ENCODE measurements at regions not wholly inside any gene's neighbourhood (a gene's known extent, or its start where the extent isn't known, plus 50 kb on each side); places are given as distances from the start of the nearest gene placed in this dataset.

DNA sequence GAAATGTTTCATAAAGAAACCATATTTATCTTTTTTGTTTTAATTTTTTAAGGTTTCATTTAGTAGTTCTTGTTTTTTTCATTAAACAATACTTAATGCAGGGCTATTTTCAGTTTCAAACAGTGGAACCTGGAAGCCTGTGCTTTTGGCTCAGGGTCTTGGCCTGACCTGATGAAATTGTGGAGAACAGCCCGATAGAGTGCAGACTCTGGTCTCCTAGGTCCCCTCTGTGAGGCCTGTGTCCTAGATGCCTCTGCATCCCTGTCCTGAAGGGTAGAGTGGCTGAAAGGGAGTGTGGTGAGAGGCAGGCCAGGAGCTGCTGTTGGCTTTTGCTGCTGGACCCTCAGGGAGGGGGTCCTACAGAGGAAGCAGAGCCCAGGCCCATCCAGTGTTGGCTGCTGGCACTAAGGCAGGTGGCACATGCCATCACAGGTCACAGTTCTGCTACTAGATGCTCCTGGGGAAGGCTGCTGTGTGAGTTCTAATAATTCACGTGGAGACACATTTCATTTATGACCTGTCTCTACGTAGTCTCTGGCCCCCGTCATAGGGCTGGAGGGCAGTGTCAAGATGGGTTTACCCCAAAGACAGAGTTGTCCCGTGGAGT, 201.0 kb upstream of the COPS8 start (continued):
- TF ChIP-seq ZNF431 (CRISPR knock-in tag; IDR thresholded peaks at IDR 0.05): no peak
- no peak for TF ChIP-seq PHF21A (IDR thresholded peaks at IDR 0.05; ENCODE audit: borderline replicate concordance, low read depth)

DNA sequence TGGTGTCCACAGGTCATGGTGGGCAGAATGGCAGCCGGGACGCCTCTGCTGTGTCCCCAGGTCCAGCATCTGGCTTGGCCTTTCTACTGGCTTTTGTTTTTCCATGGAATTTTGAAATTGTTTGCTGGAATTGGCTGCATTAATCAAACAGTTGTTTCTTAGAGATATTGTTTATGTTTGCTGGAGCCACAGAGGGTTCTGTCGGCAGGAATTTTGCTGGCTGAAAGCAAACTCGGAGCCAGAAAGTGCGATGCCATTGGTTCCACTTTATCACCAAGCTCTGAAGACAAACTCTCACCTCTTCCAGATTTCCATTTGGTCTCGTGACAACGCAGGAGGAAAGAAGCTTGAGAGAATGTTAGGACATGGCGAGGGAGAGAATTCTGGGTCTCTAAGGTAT, 199.2 kb upstream of the COPS8 start:
- FAIRE-seq (no peak), DNase-seq (ENCODE audit: extremely low read depth in 1 of 4, low spot score in 3 of 4) (no peak), ATAC-seq (no peak)
- Histone ChIP-seq H3K4me3 (no peak overlapping the region), H2AFZ (ENCODE audit: low read depth, low read length) (no peak overlapping the region), H3K9ac (ENCODE audit: insufficient read depth in 1 of 2, low read depth in 2 of 2, low read length in 2 of 2) (no peak overlapping the region), H3K36me3 (ENCODE audit: control insufficient read depth, insufficient read depth, low read length) (no peaks in the 10 kb centered on the region), H3K27me3 (ENCODE audit: control insufficient read depth in 2 of 2, insufficient read depth in 2 of 2, low read length in 2 of 2) (peaks cover 0 to 12% of the 10 kb centered on the region in 2 experiments; a peak in 2 of 5 replicates), H3K4me2 (ENCODE audit: insufficient read depth, low read length) (no peak overlapping the region), H3K9me1 (ENCODE audit: control insufficient read depth, insufficient read depth, low read length) (no peaks in the 10 kb centered on the region), H3K27ac (ENCODE audit: extremely low read depth, low read depth, low read length) (no peak overlapping the region), H4K20me1 (replicated peaks; ENCODE audit: control insufficient read depth, insufficient read depth, low read length) (no peaks in the 10 kb centered on the region), H3K9me3 (replicated peaks; ENCODE audit: control insufficient read depth, insufficient read depth, low read depth, low read length) (no peaks in the 10 kb centered on the region), H3K4me1 (replicated peaks in 1 of 2; ENCODE audit: control insufficient read depth in 2 of 2, insufficient read depth in 2 of 2, low read length in 2 of 2) (no peaks in the 10 kb centered on the region), H3K79me2 (ENCODE audit: control insufficient read depth, insufficient read depth, low read length) (no peaks in the 10 kb centered on the region)
- no TSS peak for BruUV-seq (replicated peaks)
- ChIA-PET POLR2A (no interaction called here), CTCF (ENCODE audit: low intra/inter-chr PET ratio) (no interaction called here)
- no peak for TF ChIP-seq SP1 (CRISPR knock-in tag; IDR thresholded peaks at IDR 0.05)
- no peak for TF ChIP-seq PTBP1 (IDR thresholded peaks at IDR 0.05; ENCODE audit: low read depth, low read length)
- no peak for TF ChIP-seq ZFP30 (CRISPR knock-in tag; IDR thresholded peaks at IDR 0.05; ENCODE audit: borderline replicate concordance)
- no peak for TF ChIP-seq RB1 (IDR thresholded peaks at IDR 0.05; ENCODE audit: low read depth)
- no peak for TF ChIP-seq ZBTB8A (IDR thresholded peaks at IDR 0.05; ENCODE audit: partially characterized antibody)
- TF ChIP-seq, protein P1, sequence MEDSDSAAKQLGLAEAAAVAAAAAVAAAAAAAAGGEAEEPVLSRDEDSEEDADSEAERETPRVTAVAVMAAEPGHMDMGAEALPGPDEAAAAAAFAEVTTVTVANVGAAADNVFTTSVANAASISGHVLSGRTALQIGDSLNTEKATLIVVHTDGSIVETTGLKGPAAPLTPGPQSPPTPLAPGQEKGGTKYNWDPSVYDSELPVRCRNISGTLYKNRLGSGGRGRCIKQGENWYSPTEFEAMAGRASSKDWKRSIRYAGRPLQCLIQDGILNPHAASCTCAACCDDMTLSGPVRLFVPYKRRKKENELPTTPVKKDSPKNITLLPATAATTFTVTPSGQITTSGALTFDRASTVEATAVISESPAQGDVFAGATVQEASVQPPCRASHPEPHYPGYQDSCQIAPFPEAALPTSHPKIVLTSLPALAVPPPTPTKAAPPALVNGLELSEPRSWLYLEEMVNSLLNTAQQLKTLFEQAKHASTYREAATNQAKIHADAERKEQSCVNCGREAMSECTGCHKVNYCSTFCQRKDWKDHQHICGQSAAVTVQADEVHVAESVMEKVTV (CRISPR knock-in tag; IDR thresholded peaks at IDR 0.05): no peak
- no peak for TF ChIP-seq ZNF282 (CRISPR knock-in tag; IDR thresholded peaks at IDR 0.05)
- intact Hi-C loops (cut with micrococcal nuclease): no loop called here
- in situ Hi-C loops (cut with MboI): no loop called here
- 1% methylated on average over 7 of the region's 8 CpGs for WGBS (ENCODE audit: insufficient coverage, low coverage, missing lambda C conversion rate)

Data from K562 (cell line).